ENCODE measurements at regions not wholly inside any gene's neighbourhood (a gene's known extent, or its start where the extent isn't known, plus 50 kb on each side); places are given as distances from the start of the nearest gene placed in this dataset.

DNA sequence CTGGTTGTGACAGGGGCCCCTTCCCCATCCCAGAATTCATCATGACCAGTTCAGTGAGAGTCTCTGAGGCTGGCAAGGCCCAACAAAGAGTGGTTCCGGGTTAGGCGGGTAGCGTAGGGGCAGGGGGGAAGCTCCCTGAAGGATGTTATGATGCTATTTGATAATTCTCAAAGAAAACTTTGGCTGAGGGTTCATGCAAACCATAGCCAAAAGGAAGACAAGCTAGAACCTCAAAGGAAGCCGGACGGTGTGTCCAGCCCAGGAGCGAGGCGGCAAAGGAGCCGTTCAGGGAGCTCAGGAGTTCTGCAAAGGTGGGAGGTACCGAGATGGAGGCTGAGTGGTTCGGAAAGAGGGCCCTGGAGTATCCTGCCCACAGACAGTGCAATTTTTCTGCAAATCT is 226.8 kb upstream of the RAB6C start:
- peak; percentile 21 for DNase-seq (ENCODE audit: low spot score)

DNA sequence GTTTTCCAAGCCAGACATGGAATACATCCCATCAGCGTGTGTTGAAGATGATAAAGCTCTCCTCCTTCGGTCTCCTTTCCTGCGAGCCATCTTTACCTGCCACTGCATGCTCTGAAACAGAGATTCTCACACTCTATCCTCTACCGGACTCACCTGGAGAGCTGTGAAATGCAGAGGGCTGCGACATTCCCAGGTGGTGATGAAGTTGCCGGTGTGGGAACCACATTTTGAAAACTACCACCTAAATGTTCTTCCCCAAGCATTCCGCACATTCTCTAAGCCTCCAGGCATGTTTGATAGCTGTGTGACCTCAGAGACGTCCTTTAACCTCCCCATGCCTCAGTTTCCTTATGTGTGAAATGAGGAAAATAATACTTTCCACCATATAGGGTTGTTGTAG is 226.2 kb upstream of the RAB6C start:
- DNase-seq (ENCODE audit: low spot score): peak; percentile 21

DNA sequence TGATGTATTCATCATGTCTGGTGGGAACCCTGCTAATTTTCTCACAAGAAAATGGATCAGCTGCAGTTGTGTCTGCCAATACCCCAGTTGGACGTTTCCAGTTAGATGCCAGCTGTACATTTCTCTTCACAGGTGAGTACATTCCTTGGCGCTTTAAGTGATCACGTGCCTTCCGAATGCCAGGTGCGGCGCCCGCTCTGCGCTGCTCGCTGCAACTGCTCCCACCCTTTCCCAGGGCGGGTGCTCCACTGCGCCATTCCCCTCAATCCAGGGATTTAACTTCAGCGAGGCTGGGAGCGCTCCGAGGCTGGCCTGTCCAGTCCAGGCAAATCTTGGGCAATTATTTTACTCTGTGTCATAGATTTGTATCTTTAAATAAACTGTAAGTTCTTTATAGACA is 225.0 kb upstream of the RAB6C start:
- peak; percentile 29 for DNase-seq (ENCODE audit: low spot score)

DNA sequence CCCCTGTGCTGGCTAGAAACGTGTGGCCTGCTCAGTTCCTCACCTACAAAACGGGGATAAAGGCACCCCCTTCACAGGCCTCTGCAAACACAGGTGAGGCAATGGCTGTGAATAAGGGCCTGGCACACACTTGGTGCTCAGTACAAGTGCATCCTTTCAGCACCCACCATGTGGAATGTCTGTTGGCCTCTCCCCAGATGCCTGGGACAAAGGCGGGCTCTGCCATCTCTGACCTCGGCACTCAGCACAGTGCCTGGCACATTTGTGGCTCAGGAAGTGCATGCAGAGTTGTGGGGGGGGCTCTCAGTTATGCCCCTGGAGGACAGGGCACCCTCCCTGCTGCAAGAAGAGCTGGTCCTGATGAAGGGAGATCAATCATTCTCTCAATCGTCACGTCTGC is 224.6 kb upstream of the RAB6C start:
- peak; percentile 32 for DNase-seq (ENCODE audit: low spot score)

- DNase-seq (ENCODE audit: low spot score): peak; percentile 20
Measured at GRCh38 chr2:129755786-129756185, 223.7 kb upstream of the RAB6C start.

- DNase-seq (ENCODE audit: low spot score): peak; percentile 29
Measured at GRCh38 chr2:129756276-129756675, 223.2 kb upstream of the RAB6C start.

DNA sequence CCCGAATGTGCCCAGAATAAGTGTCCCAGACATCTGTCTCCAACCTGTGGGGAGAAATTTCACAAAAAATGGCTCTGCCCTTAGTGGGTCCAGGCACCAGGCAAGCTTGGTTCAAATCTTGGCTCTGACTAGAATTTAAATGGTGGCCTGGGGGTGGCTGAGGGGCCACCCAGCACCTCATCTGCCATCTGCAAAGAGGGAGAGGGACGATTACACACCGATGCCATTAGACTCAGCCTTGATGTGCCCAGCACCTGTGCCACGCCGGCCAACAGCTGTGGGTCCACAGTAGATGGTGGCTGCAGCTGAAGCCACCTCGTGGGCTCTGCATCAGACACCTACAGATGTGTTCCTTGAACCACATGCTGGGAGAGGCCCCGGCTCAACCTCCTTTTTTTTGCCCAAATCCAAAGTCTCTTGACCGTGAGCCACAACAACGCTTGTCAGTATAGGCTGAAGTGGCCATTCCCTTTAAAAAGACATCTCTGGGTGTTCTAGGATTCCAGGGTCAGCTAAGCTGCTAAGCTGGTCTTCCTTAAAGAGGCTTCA is 222.0 kb upstream of the RAB6C start:
- DNase-seq (ENCODE audit: low spot score): no peak

DNA sequence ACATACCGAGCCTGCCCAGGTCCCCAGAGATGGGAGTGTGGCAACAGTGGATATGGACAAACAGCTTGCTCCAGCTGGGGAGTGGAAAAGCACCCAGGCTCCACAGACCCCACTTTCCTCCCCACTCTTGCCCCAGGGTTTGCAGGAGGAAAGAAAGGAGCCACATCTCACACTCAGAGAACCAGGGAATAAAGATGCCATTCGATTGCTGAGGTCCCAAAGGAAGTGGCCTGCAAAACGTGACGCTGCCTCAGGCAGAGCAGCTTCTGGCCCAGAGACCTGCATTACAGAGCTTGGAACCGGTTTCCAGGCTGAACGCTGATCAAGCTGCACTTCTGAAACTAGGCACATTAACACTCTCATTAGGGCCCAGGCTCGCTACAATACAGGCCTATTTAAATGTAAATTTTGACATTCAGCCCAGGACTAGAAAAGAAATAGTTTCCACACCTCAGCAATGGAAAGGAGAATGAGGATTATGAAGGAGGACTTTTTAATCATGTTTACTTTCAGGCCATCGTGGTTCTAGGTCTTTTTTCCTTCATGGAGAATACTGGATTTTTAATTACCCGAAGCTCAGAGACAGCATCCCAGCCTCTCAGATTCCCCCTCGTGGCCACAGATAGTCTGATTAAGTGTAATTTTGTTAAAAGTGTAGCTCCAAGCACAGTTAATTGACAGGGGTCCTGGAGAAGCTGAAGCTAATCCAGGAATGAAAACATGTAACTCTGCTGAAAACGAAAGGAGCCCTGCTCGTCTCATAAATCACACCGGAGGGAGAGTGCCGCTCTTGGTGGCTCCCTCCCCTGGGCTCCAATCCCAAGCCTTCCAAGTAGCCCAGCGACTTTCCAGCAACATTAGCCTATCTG is 221.3 kb upstream of the RAB6C start:
- peak; percentile 52 for DNase-seq (ENCODE audit: low spot score)

DNA sequence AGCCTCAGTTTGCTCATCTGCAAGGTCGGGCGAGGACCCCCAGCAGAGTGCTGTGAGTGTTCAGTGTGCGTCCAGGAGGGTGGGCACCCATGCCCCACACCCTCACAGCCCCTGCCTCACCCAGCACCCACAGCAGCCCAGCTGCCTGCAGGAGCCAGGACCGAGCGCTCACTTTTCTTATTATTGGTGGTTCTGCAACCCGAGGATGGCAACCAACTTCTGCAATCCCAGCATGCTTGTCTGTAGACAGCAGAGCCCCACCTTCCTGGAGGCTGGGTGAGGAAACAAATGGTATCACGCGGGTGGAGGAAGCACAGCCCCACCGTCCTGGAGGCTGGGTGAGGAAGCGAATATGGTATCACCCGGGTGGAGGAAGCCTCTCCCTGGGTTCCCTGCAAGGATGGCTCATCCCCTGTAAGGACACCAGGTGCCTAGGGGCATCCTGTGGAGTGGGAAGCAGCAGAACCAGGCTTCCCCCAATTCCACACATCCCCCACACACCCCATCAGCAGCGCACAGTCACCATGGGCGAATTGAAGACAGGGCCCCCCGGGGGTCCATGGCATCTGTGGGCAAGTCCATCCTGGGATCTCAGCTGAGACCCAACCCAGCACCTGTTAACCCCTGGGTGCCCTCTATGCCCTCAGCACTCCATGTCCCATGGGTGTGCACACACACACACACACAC is 220.5 kb upstream of the RAB6C start:
- peak; percentile 43 for DNase-seq (ENCODE audit: low spot score)

- peak; percentile 24 for DNase-seq (ENCODE audit: low spot score)
Measured at GRCh38 chr2:129759472-129760010, 219.9 kb upstream of the RAB6C start.

DNA sequence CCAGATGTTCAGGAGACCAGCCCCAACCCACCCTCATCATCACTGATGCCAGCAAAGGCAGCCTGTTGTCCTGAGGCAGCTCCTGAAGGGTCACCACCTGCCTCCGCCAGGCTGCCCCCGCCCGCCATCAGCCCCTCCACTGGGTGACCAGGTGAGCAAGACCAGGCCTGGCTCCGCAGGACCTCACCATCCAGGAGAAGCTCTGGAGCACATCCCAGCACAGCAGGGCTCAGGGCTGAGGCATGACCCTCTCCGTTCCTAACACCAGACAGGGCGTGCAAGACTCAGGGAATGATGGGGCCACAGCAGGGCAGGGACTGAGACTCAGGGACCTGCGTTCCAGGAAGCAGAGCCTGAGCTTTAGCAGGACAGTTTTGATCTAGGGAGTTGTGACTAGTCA is 218.8 kb upstream of the RAB6C start:
- DNase-seq (ENCODE audit: low spot score): peak; percentile 33

- DNase-seq (ENCODE audit: low spot score): peak; percentile 26
Measured at GRCh38 chr2:129761569-129762021, 217.9 kb upstream of the RAB6C start.

- no peak for DNase-seq (ENCODE audit: low spot score)
Measured at GRCh38 chr2:129762386-129763189, 216.9 kb upstream of the RAB6C start.

GRCh38 chr2:129763190-129763846 is 216.1 kb upstream of the RAB6C start:
- peak; percentile 32 for DNase-seq (ENCODE audit: low spot score)

DNA sequence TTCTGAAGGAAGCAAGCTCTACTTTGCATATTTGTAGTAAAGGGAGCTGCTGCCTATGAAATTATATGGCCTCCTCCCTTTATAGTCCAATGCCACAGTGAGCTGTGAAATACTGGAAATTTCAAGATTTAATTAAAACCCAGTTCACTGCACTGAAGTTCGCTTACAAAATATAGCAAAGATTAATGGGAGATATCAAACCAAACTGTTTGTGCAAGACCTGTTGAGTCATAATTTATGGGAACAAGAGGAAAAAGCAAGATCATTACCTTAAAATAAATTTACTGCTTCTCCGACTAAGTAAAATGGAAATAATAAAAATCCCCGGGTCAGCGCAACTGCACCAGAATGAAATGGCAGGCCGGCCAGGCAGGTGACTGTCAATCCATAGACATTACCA is 215.5 kb upstream of the RAB6C start:
- no peak for DNase-seq (ENCODE audit: low spot score)

GRCh38 chr2:129764376-129765325 is 214.8 kb upstream of the RAB6C start:
- peak; percentile 37 for DNase-seq (ENCODE audit: low spot score)

GRCh38 chr2:129765326-129765677 is 214.2 kb upstream of the RAB6C start:
- no peak for DNase-seq (ENCODE audit: low spot score)

GRCh38 chr2:129765678-129766351 is 213.7 kb upstream of the RAB6C start:
- DNase-seq (ENCODE audit: low spot score): peak; percentile 46

DNA sequence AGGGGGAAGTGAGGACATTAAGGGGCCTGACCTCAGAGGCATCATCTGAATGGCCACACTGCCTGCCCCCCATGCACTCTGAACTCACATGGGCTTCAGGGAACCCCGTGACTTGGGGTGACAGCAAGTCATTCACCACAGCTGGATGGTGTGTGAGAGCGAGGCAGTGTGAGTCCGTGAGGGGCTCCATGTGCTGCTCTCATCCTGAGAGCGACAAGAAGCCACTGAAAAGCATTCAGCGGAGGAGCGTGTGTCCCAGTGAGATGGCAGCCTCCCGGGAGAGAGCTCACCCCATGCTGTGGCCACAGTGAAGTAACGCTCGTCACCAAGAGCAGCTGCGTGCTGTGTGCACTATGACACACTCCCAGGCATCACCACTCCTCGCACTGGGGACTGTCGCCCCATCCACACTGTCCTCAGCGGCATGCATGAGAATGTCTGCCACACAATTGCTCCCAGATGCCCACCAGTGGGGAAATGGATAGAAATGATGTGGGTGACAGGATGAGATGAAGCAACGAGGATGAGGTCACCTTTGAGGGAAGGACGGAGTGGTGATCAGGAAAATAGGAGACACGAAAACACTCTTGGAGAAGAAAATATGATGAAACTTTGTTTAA is 213.0 kb upstream of the RAB6C start:
- DNase-seq (ENCODE audit: low spot score): peak; percentile 32

All from ecto neural progenitor cell (in vitro differentiated cells).